ENCODE measurements at regions not wholly inside any gene's neighbourhood (a gene's known extent, or its start where the extent isn't known, plus 50 kb on each side); places are given as distances from the start of the nearest gene placed in this dataset.

DNA sequence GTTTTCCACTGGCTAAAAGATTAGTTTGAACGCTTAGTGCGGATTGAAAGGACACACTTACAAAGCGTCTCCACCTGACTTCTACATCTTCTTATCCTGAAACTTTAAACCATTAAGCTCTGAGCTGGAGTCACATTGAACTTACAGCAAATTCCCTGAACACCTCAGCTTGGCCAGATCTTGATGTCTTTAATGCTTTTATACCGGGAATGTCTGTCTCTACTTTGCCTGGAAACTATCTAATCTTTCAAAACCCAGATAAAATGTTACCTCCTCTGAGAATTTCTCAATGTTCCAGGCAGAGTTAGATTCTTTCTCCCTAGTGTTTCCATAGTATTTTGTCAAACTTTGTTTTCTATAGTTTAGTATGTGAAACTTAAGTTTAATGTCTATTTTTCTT, 179.9 kb downstream of the DTHD1 start:
- DNase-seq (ENCODE audit: low spot score): no peak
- TF ChIP-seq, protein P1, sequence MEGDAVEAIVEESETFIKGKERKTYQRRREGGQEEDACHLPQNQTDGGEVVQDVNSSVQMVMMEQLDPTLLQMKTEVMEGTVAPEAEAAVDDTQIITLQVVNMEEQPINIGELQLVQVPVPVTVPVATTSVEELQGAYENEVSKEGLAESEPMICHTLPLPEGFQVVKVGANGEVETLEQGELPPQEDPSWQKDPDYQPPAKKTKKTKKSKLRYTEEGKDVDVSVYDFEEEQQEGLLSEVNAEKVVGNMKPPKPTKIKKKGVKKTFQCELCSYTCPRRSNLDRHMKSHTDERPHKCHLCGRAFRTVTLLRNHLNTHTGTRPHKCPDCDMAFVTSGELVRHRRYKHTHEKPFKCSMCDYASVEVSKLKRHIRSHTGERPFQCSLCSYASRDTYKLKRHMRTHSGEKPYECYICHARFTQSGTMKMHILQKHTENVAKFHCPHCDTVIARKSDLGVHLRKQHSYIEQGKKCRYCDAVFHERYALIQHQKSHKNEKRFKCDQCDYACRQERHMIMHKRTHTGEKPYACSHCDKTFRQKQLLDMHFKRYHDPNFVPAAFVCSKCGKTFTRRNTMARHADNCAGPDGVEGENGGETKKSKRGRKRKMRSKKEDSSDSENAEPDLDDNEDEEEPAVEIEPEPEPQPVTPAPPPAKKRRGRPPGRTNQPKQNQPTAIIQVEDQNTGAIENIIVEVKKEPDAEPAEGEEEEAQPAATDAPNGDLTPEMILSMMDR (IDR thresholded peaks at IDR 0.05; ENCODE audit: extremely low read depth, missing control alignments): no peak

GRCh38 chr4:36467670-36468069, 186.3 kb downstream of the DTHD1 start:
- no peak for DNase-seq (ENCODE audit: low spot score)
- TF ChIP-seq, protein P1 (IDR thresholded peaks at IDR 0.05; ENCODE audit: extremely low read depth, missing control alignments): no peak

DNA sequence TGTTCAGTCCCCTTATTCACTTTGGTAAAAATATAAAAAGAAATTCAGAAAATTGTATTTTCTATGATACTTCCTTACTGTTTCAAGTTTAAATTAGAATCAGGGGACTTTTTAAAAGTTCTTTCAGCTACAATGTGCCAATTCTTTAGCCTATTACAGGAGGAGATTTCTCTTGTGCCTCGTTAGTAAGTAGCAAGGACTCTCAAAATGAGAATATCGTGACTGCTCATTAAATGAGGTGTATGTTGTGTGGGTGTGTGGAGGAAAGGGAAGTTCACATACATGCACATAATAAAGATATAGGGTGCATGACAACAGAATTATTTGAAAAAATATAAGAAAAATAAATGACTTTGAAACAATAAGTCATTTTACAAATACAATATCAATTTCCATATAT, 190.5 kb downstream of the DTHD1 start:
- no peak for DNase-seq (ENCODE audit: low spot score)
- TF ChIP-seq, protein P1 (IDR thresholded peaks at IDR 0.05; ENCODE audit: extremely low read depth, missing control alignments): no peak

DNA sequence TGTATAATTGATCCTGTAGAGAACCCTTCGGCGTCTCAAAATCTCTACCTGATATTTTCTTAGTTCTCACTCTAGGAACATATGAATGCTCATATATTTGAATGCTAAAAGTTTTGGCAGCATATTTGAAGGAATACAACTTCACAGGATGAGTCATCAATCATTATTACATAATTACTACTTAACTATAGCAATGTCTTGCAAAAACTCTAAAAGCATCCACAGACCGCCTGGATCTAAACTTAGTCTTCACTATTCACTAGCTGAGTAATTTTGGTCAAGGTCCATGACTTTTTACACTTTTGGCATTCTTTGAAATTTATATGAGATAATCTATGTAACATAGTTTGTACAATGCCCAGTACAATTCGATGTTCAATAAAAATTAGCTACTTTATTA, 194.7 kb downstream of the DTHD1 start:
- TF ChIP-seq, protein P1 (IDR thresholded peaks at IDR 0.05; ENCODE audit: extremely low read depth, missing control alignments): no peak
- DNase-seq (ENCODE audit: low spot score): no peak

DNA sequence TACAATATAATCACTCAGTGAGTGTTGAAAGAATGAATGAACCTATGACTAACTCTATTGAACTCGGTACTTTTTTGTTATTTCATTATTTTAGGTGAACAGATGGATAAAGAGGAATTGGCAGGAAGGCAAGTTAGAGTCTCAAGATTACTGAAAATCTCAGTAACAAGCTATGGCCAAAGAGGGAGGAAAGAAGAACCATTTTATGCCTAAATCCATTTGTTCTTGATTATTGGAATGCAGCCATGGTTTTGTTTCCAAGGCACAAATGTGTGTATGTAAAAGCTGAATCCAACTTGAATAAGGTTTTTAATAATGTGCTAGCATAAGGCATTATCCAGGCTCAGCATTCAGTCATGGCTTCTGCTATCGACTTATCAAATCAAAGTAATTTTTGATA, 196.4 kb downstream of the DTHD1 start:
- TF ChIP-seq, protein P1 (IDR thresholded peaks at IDR 0.05; ENCODE audit: extremely low read depth, missing control alignments): no peak
- DNase-seq (ENCODE audit: low spot score): no peak

GRCh38 chr4:36485885-36486284, 204.5 kb downstream of the DTHD1 start:
- TF ChIP-seq, protein P1 (IDR thresholded peaks at IDR 0.05; ENCODE audit: extremely low read depth, missing control alignments): no peak
- no peak for DNase-seq (ENCODE audit: low spot score)

DNA sequence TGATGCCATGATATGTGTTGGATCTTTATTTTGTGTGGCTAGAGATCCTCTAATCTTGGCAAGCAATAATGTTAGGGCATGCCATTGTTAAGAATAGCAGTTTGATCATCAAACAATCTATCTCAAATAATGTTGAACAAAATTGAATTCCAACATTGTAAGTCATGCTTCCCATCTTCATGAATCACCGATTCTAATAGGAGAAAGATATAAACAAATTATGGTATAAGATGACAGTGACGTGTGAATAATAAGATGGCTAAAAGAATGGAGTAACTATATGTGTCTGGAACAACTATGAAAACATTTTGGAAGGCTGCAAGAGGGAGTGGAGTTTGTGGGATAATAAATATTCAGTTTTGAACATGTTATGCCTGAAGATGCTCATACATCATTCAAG, 208.4 kb downstream of the DTHD1 start:
- TF ChIP-seq, protein P1 (IDR thresholded peaks at IDR 0.05; ENCODE audit: extremely low read depth, missing control alignments): no peak
- no peak for DNase-seq (ENCODE audit: low spot score)
